NCI-H1417 (cell line): ENCODE measurements at regions not wholly inside any gene's neighbourhood (a gene's known extent, or its start where the extent isn't known, plus 50 kb on each side); places are given as distances from the start of the nearest gene placed in this dataset.

Source experiments
- DNase-seq, 3 experiments: peaks; one replicate each; lab custom pipeline; 2025; lab: John Stamatoyannopoulos, UW

- DNase-seq = peak in 2 of 3 experiments; percentile 16 to 69
Measured at GRCh38 chr3:162992741-162993140, 1496.1 kb downstream of the OTOL1 start.

GRCh38 chr3:162994165-162994564, 1497.6 kb downstream of the OTOL1 start:
- DNase-seq = no peak

- DNase-seq = no peak
Measured at GRCh38 chr3:162996368-162996767, 1499.8 kb downstream of the OTOL1 start.

GRCh38 chr3:162998205-162998604, 1501.6 kb downstream of the OTOL1 start:
- no peak for DNase-seq

DNA sequence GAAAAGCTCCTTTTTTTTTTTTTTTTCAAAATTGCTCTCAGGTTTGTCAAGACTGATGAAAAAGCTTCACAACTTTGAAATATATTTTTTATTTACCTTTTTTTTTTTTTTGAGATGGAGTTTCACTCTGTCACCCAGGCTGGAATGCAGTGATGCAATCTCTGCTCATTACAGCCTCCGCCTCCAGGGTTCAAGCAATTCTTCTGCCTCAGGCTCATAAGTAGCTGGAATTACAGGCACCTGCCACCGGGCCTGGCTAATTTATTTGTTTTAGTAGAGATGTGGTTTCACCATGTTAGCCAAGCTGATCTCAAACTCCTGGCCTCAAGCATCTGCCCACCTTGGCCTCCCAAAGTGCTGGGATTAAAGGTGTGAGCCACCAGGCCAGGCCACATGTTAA, 1515.0 kb downstream of the OTOL1 start:
- DNase-seq = peak in 1 of 3 experiments; percentile 39

DNA sequence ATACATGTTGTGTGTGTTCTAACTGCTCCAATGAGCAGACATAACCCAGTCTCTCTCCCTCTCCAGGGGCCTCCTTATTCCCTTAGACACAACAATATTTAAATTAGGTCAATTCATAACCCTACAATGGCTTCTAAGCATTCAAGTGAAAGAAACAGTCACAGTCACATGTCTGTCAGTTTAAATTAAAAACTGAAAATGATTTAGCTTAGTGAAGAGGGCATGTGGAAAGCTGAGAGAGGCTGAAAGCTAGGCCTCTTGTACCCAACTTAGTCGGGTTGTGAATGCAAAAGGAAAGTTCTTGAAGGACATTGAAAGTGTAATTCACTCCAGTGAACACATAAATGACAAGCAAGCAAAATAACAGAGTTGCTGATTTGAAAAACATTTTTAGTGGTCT, 1519.6 kb downstream of the OTOL1 start:
- DNase-seq = no peak

DNA sequence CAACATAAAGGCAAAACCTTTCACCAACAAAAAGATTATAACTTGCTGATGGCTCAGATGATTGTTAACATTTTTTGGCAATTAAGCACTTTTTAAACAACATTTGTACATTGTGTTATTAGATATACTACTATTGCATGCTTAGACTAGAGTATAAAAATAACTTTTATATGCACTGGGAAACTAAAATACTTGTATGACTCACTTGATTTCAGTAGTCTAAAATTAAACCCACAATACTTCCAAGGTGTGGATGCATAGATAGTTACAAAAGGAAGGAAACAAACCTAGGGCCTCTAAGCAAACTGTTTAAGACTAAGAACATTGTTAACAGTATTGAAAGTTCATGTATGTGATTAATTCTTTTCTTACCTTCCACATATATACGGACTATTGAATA, 1521.5 kb downstream of the OTOL1 start:
- no peak for DNase-seq

GRCh38 chr3:163018664-163019063, 1522.1 kb downstream of the OTOL1 start:
- DNase-seq = no peak

DNA sequence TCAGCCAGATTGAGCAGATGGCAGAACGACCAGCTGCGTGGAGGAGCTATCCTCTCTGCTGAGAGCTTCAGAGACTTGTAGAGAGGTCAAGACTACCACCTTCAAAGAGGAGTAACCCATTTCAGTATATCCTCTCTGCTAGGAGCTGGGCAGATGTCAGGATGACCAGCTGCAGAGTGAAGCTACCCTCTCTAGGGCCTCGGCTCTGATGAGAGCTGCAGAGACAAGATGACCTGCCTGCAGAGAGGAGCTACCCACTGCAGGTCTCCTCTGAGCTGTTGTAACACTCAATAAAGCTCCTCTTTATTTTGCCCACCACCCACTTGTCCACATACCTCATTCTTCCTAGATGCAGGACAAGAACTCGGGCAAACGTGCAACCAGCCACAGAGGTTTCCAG, 1522.7 kb downstream of the OTOL1 start:
- DNase-seq = no peak

GRCh38 chr3:163033652-163034051, 1537.0 kb downstream of the OTOL1 start:
- no peak for DNase-seq

GRCh38 chr3:163039636-163040035, 1543.0 kb downstream of the OTOL1 start:
- no peak for DNase-seq

DNA sequence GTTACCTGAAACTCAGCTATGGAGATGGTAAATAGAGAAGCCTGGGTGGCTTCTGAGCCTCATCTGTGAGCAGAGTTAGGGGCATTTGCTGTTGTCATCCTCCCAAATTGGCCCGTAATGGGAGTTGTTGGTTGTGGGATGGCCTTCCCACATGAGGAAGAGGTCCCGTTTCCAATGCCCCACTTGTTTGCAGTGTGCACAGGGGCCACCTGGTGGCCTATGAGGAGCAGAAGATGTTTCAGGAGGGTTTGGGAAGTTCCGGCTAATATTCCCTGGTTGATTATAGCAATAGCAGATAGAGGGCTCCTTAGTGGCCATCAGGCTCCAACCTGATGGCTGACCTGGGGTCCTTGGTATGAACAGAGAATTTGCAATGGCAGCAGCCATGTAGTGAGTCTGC, 1546.5 kb downstream of the OTOL1 start:
- DNase-seq = no peak

DNA sequence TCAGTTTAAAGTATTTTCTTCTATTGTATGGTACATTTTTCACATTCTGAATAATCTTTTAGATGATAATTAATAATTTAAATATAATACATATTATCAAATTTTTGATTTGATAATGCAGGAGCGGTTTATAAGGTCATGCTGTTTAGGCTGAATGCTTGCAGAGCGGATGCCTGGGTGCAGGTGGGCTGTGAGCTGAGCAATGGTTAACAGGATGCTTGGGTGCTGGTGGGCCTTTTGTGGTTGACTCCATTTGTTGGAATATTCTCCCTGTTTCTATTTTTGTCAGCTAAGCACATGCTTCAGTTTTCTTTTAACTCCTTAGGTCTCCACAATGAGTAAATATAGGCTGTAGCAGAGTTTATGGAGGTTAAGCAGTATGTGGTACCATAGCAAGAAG, 1549.3 kb downstream of the OTOL1 start:
- no peak for DNase-seq

DNA sequence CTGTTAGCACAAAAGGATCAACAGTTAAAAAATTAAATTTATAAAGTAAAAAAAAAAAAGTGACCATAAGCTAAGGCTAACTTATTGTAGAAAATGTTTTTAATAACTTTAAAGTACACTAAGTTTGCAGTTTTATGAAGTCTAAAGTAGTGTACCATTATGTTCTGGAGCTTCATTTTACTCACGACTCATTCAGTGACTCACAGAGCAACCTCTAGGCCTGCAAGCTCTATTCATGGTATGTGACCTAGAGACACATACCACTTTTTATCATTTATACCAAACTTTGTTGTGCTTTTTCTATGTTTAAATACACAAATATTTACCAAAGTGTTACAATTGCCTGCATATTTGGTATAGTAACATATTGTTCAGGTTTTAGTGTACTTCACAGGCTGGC, 1552.3 kb downstream of the OTOL1 start:
- DNase-seq = no peak

DNA sequence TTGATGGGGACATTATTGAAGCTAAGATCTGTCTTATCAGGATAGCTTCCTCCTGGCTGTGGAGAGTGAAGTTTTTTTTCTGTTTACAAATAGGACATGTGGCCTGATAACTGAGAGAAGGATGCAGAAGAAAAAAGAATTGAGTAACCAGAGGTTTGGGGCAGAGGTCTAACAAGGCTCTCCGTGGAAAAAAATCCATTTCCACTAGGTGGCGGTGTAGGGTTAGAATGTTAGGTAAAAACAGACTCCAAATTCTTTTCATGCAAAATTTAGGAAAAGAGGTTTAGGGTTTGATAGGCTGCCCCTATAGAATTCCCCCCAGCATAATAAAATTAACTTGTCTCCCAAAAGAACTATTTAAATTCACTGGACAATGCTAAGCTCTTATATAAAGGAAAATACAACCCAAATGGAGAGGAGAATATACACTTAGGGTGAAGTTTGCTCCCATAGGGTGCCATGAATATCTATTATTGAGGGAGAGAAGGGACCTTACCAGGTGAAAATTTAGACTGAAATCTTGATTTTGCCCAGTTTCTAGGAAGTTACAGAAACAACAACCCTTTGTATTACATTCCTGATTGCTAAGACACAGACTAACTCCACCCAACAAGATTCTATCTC, 1560.4 kb downstream of the OTOL1 start:
- DNase-seq = peak in 2 of 3 experiments; percentile 17 to 76

DNA sequence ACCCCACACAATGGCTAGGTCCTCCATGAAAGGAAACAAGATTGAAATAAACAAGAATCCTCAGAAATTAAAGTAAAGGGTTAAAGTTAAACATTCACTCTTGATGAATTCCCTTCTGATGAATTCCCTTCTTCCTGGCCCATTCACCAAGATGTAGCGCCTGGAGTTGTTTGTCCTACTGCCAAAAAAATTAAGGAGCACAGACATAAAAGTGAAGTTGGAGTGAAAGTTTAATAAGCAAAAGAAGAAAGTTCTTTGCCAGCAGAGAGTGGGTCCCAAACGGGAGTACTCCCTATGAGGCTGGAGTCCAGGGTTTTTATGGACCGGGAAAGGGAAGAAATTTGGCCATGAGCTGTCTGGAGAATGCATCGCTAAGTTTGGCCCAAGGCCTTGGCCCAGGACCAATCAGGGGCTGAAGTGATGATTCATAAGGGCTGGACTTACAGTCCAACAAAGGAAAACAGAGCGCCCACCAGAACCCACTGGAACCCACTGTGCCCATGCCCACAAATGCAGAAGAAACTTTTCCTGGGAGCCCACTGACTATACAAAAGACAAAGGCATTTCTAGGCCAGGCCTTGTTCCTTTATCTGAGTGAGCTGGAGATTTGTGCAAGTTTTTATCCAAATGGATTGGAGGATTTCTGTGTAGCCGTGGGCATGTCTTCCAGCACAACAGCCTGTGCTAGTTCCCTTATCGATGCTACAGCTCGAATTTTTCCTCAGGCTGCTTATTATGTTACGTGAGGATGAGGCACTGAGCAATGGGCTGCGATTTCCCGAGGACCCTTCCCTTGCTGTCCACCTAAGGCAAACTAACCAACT, 1561.6 kb downstream of the OTOL1 start:
- DNase-seq = no peak

DNA sequence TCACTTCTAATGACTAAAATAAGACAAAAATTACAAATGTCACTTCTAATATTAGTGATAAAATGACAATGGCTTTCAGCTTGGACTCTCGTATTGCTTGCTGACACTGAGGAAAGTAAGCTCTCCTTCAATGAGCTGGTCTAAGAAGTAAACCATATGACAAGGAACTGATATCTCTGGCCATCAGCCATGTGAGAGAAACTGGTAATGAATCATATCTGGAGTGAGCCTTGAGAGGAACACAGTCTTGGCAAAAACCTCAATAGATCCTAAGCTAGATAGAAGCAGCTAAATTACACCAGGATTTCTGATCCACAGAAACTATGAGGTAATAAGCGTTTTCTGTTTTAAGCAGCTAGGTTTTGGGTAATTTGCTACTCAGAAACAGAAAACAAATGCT, 1575.1 kb downstream of the OTOL1 start:
- no peak for DNase-seq
